OCI-LY7 (cell line): ENCODE measurements at regions not wholly inside any gene's neighbourhood (a gene's known extent, or its start where the extent isn't known, plus 50 kb on each side); places are given as distances from the start of the nearest gene placed in this dataset.

ENCODE experiments used
- CTCF ChIP-seq: fragments of 200-600 bp; sonication (generic); conservative IDR thresholded peaks from 2 replicates; pipeline ENCODE4 v1.5.1; 2014; ENCODE audit warnings: mild to moderate bottlenecking, antibody characterized with exemption, low read length, moderate library complexity, mixed read lengths
- EZH2phosphoT487 ChIP-seq: fragments of 200-600 bp; sonication (generic); IDR thresholded peaks from 2 replicates; pipeline ENCODE4 v1.6.1; 2018; ENCODE audit warnings: low read depth, borderline replicate concordance, mild to moderate bottlenecking, mixed run types, antibody characterized with exemption, low read length, moderate library complexity, mixed read lengths

GRCh38 chr13:64793592-64793991, 2436.5 kb downstream of the PCDH9 start:
- no peak for TF ChIP-seq CTCF
- no peak for TF ChIP-seq EZH2phosphoT487
